T-helper 17 cell (primary cell): ENCODE measurements at regions not wholly inside any gene's neighbourhood (a gene's known extent, or its start where the extent isn't known, plus 50 kb on each side); places are given as distances from the start of the nearest gene placed in this dataset.
"Not testable (repeated sequence)": the region's sequence is repeated elsewhere in the genome, so short reads cannot be mapped to it uniquely, and the experiment has no call there.

Experiments
- ATAC-seq: fragments of 150-1000 bp; cut with Tn5 transposase; 2 replicates; pipeline ENCODE4 v1.10.0; 2021; ENCODE audit warnings: mild to moderate bottlenecking, moderate library complexity
- DNase-seq, 3 donors: peaks; one replicate each; pipeline versions ENCODE4 v3.0.0 to v3.0.0-alpha.2; 2020 to 2021
- H3K9me3 ChIP-seq: one replicate; pipeline ENCODE4 v1.7.0; 2013; ENCODE audit warnings: low read length, mild to moderate bottlenecking; ENCODE audit not compliant: control insufficient read depth, poor library complexity, severe bottlenecking
- H3K27ac Mint-ChIP-seq: one replicate; pipeline ENCODE4 v1.8.0; 2022; ENCODE audit warnings: mild to moderate bottlenecking, moderate library complexity, mixed read lengths
- H3K27me3 Mint-ChIP-seq: one replicate; pipeline ENCODE4 v1.8.0; 2022; ENCODE audit warnings: mixed read lengths
- H3K36me3 Mint-ChIP-seq: one replicate; pipeline ENCODE4 v1.8.0; 2022; ENCODE audit warnings: low read depth, mixed read lengths
- H3K4me1 Mint-ChIP-seq: one replicate; pipeline ENCODE4 v1.8.0; 2022; ENCODE audit warnings: mild to moderate bottlenecking, mixed read lengths
- H3K4me3 Mint-ChIP-seq: one replicate; pipeline ENCODE4 v1.8.0; 2022; ENCODE audit warnings: mild to moderate bottlenecking, moderate library complexity, mixed read lengths

DNA sequence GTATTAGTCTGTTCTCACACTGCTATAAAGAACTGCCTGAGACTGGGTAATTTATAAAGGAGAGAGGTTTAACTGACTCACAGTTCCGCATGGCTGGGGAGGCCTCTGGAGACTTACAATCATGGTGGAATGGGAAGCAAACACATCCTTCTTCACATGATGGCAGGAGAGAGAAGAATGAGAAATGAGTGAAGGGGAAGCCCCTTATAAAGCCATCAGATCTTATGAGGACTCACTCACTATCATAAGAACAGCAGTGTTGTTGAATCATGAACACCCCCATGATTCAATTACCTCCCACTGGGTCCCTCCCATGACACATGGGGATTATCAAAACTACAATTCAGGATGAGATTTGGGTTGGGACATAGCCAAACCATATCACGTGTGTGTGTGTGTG is 1764.4 kb upstream of the SEL1L start:
- H3K4me1 Mint-ChIP-seq = not testable (repeated sequence)

DNA sequence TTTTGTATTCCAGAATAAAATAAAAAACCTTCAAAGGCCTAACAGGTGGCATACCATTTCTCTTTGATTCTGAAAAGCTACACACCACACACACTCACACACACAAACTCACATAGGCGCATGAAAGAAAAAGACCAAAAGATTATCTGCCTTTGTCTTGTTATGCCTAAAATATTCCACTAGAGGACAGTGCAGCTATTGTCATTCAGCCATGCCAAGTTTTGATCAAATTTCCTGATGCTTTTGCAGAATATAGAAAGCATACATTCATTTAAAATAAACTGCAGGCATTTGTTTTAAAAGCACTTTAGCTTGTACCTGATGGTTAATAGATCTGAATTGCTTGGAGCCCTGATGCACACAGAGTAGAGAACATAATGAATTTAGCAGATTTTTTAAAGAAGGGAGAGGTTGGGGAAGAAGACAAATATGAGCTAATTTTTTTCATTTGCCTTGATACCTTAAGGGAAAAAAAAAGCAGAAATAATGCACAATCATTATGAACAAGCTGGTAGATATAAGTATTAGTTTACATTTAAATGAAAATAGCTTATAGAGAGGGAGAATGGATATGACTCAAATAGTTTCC is 1766.9 kb upstream of the SEL1L start:
- no peak overlapping the region for H3K4me3 Mint-ChIP-seq
- H3K27ac Mint-ChIP-seq = no peak overlapping the region
- ATAC-seq (no peak), DNase-seq (no peak)
- H3K4me1 Mint-ChIP-seq = no peaks in the 10 kb centered on the region
- H3K36me3 Mint-ChIP-seq = no peaks in the 10 kb centered on the region
- H3K27me3 Mint-ChIP-seq = no peaks in the 10 kb centered on the region
- H3K9me3 ChIP-seq = no peaks in the 10 kb centered on the region

More for the DNA sequence above, 1764.4 kb upstream of the SEL1L start:
- not testable (repeated sequence) for H3K27ac Mint-ChIP-seq, H3K27me3 Mint-ChIP-seq, ATAC-seq, H3K9me3 ChIP-seq, H3K36me3 Mint-ChIP-seq, H3K4me3 Mint-ChIP-seq, DNase-seq

DNA sequence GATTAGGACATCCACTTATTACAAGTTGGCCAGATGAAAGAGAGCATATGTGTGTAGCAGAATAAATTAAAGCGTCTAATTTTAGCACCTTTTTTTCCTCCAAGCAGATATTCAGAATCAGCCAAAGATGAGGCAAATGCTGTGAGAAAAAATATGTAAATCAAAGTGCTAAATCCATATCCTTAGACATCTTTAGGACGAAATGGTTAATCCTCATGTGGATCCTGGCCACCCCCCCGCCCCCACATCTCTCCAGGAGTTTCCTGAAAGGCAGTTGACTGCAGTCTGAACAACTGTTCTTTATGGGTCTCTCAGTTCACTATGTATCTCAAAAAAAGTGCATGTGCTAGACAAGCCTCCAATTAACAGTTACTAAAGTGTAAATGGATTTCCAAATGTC is 1768.1 kb upstream of the SEL1L start:
- no peak overlapping the region for H3K27ac Mint-ChIP-seq
- DNase-seq (no peak), ATAC-seq (no peak)
- H3K4me3 Mint-ChIP-seq = no peak overlapping the region
- H3K36me3 Mint-ChIP-seq = no peaks in the 10 kb centered on the region
- H3K27me3 Mint-ChIP-seq = no peaks in the 10 kb centered on the region
- no peaks in the 10 kb centered on the region for H3K9me3 ChIP-seq
- no peaks in the 10 kb centered on the region for H3K4me1 Mint-ChIP-seq

DNA sequence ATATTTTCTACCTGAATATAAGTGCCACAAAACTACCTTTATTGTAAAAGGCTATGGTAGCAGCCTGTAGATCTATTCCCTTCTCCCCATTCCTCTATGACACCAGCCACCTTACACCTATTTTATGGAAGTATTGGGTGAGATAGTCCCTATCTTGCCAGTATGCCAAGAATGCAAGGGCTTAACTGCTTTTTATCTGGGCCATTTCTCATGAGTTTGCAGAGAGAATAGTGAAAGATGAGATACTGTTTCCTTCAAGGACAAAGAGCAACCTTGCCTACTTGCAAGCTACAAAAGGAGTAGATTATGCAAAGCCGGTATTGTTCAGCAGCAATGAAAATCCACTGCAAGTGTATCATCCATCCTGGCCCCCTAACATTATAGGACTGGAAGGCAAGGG is 1775.6 kb upstream of the SEL1L start:
- no peak for ATAC-seq
- H3K4me1 Mint-ChIP-seq = no peaks in the 10 kb centered on the region
- no peaks in the 10 kb centered on the region for H3K9me3 ChIP-seq
- no peak for DNase-seq
- H3K27ac Mint-ChIP-seq = no peak overlapping the region
- H3K27me3 Mint-ChIP-seq = no peaks in the 10 kb centered on the region
- no peaks in the 10 kb centered on the region for H3K36me3 Mint-ChIP-seq
- no peak overlapping the region for H3K4me3 Mint-ChIP-seq

DNA sequence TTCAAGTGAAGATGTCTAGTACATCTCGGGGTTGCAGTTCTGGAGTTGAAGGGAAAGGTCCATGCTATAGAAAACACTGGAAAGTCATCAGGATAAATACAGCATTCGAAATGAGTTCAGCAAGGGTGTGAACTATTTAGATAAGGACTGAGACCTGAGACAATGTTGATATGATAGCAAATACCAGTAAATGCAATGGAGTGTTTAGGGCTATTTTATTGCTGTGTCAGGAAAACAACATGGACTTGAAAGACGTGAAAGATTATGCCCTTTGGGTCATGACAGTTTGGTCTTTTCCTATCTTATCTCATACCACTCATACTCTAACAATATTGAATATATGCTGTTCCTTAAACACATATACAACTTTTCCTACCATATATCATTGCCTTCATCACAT is 1776.2 kb upstream of the SEL1L start:
- ATAC-seq (no peak), DNase-seq (no peak)
- H3K4me1 Mint-ChIP-seq = no peaks in the 10 kb centered on the region
- H3K9me3 ChIP-seq = no peaks in the 10 kb centered on the region
- no peak overlapping the region for H3K27ac Mint-ChIP-seq
- no peaks in the 10 kb centered on the region for H3K27me3 Mint-ChIP-seq
- no peaks in the 10 kb centered on the region for H3K36me3 Mint-ChIP-seq
- no peak overlapping the region for H3K4me3 Mint-ChIP-seq

DNA sequence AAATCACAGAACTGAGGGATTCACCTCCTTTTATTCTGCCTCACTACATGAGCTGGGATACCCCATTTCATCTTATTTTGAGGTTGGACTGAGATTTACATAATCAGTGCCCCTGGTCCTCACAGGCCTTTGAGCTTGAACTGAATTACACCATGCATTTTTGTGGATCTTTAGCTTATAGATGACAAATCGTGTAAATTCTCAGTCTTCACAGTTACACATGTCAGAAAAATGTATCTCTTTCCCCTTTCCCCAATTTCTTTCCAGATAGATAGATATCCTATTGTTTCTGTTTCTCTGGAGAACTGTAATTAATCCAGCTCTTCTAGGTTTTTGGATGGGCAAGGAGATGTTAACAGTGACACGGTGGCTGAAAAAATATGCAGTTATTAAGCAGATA is 1778.9 kb upstream of the SEL1L start:
- no peaks in the 10 kb centered on the region for H3K36me3 Mint-ChIP-seq
- no peaks in the 10 kb centered on the region for H3K9me3 ChIP-seq
- ATAC-seq = no peak
- no peak overlapping the region for H3K27ac Mint-ChIP-seq
- DNase-seq = no peak
- H3K4me3 Mint-ChIP-seq = no peak overlapping the region
- no peaks in the 10 kb centered on the region for H3K27me3 Mint-ChIP-seq
- no peaks in the 10 kb centered on the region for H3K4me1 Mint-ChIP-seq

DNA sequence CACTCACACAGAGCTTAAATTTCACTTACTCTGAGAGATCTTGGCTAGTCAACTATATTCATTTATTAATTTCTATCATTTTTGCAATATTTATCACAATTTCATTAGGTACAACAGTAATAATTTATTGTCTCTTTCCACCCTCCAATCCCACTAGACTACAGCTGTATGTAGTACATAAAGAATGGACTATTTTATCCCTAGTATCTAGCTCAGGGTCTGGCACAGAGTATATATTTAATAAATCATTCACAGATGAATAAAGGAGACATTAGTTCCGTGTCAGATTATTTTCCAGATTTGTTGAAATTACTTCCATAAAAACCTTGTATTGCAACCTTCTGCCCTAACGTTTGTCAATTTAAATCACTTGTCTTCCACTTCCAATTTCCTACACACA is 1781.1 kb upstream of the SEL1L start:
- no peaks in the 10 kb centered on the region for H3K36me3 Mint-ChIP-seq
- no peaks in the 10 kb centered on the region for H3K27me3 Mint-ChIP-seq
- H3K4me3 Mint-ChIP-seq = no peak overlapping the region
- DNase-seq = no peak
- no peak overlapping the region for H3K27ac Mint-ChIP-seq
- no peak for ATAC-seq
- H3K9me3 ChIP-seq = no peaks in the 10 kb centered on the region
- no peaks in the 10 kb centered on the region for H3K4me1 Mint-ChIP-seq

DNA sequence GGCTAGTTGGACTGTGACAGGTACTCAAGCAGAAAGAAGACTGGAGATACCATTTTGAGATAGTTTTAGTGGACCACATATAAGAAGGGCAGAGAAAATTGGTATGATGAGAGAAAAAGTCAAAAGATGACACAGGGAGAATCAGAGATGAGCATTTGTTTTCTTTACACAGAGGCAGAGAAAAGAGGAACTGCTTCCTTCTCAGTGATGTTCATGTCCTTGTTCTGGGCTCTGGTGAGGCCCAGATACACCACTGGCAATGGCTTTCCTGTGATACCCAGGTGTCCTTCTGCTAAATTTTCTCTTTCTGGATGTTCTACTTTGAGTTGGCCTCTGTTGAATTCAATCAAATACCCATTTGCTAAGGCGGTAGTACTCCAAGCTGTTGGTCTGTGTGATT is 1782.7 kb upstream of the SEL1L start:
- no peaks in the 10 kb centered on the region for H3K4me1 Mint-ChIP-seq
- H3K27me3 Mint-ChIP-seq = no peaks in the 10 kb centered on the region
- no peak overlapping the region for H3K27ac Mint-ChIP-seq
- H3K9me3 ChIP-seq = no peaks in the 10 kb centered on the region
- H3K36me3 Mint-ChIP-seq = no peaks in the 10 kb centered on the region
- H3K4me3 Mint-ChIP-seq = no peak overlapping the region
- no peak for DNase-seq
- no peak for ATAC-seq

DNA sequence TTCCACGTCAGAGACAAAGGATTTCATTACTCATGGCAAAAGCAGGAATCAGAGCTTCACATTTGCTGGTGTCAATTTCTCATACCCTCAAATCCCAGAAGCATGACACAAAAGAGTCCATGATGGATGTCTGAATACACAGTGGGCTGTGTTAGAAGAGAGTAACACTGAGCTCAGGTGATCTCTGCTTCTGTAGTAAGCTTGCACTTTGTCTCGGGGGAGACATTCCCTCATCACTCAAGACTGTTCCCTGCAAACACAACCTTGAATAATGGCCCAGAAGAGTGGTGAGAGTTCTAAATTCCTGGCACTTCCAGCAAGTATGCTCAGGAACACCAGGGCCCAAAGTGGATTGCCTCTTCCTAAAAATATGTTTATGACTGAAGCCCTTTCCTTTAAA is 1787.2 kb upstream of the SEL1L start:
- ATAC-seq (no peak), DNase-seq (no peak)
- Mint-ChIP-seq H3K36me3 (no peaks in the 10 kb centered on the region), H3K27me3 (no peaks in the 10 kb centered on the region), H3K4me1 (no peaks in the 10 kb centered on the region), H3K4me3 (no peak overlapping the region), H3K27ac (no peak overlapping the region)
- no peaks in the 10 kb centered on the region for H3K9me3 ChIP-seq

DNA sequence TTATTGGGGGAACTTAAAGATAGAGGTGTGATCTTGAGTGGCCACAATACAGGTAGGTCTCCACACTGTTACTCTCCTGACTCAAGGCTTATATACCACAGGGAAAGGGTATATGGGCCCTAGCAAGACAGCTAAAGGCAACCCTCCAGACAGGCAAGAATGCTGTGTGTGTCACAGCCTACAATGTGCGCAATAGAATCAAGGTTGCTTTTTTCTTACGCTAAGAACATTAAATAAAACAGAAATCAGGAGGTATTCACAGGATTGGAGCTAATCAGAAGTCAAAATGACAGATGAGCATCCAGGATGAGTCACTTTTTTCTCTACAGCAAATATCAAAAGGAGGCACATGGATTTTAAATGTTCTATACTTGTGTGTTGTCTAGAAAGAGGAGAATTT is 1797.9 kb upstream of the SEL1L start:
- ATAC-seq = no peak
- H3K9me3 ChIP-seq = no peaks in the 10 kb centered on the region
- no peak for DNase-seq
- no peaks in the 10 kb centered on the region for H3K4me1 Mint-ChIP-seq
- no peak overlapping the region for H3K4me3 Mint-ChIP-seq
- H3K27ac Mint-ChIP-seq = no peak overlapping the region
- no peaks in the 10 kb centered on the region for H3K27me3 Mint-ChIP-seq
- H3K36me3 Mint-ChIP-seq = no peaks in the 10 kb centered on the region

DNA sequence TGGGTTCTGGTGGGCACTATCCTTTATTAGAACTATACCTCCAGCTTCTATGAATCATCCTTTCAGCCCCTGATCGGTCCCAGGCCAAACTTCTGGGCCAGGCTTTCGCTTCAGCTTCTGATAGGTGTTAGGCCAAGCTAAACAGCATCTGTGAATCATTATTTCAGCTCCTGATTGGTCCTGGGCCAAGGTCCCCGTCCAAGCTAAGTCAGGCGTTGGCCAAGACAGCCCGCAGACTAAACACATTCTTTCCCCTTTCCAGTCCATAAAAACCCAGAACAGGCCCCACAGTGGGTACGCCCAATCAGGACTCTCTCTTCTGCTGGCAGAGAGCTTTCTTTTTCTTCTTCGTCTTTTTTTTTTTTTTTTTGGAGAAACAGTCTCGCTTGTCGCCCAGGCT is 1808.9 kb upstream of the SEL1L start:
- no peaks in the 10 kb centered on the region for H3K9me3 ChIP-seq
- no peaks in the 10 kb centered on the region for H3K4me1 Mint-ChIP-seq
- DNase-seq (no peak), ATAC-seq (no peak)
- H3K27me3 Mint-ChIP-seq = no peaks in the 10 kb centered on the region
- no peak overlapping the region for H3K4me3 Mint-ChIP-seq
- H3K36me3 Mint-ChIP-seq = no peaks in the 10 kb centered on the region
- H3K27ac Mint-ChIP-seq = no peak overlapping the region

DNA sequence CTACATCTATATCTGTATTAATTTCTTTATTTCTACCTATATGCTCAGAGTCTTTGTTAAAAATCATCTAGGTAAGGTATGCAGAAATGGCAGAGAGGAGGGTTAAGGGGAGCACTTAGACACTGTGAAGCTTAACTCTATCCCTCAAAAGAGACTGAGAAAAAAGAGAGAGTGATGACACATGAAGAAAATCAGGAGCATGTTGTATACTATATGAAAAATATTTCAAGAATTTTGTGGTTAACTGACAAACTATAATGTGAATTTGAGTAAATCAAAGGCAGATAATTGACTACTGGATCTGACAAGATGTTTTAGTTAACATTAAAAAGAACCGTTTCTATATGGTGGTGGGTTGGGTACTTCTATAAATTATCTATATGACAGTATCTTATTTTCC is 1814.2 kb upstream of the SEL1L start:
- H3K27me3 Mint-ChIP-seq = no peaks in the 10 kb centered on the region
- no peak overlapping the region for H3K4me3 Mint-ChIP-seq
- H3K4me1 Mint-ChIP-seq = no peaks in the 10 kb centered on the region
- no peak overlapping the region for H3K27ac Mint-ChIP-seq
- ATAC-seq (no peak), DNase-seq (no peak)
- H3K9me3 ChIP-seq = no peaks in the 10 kb centered on the region
- H3K36me3 Mint-ChIP-seq = no peaks in the 10 kb centered on the region

DNA sequence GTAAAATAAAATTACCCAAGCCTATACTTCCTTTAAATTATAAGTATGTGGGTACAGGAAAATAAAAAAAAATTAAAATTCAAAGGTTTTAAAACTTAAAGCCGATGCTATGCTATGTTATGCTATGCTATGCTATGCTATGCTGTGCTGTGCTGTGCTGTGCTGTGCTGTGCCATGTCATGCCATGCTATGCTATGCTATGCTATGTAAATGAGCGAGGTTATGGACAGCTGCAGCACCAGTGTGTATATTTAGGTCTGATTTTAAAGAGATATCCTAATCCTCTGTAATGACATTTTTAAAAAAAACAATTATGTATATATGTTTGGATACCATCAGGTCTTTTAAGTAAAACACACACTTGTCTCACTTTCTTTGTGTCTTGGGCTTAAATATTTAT is 1822.0 kb upstream of the SEL1L start:
- Mint-ChIP-seq H3K27ac (no peak overlapping the region), H3K36me3 (no peaks in the 10 kb centered on the region), H3K4me3 (no peak overlapping the region), H3K27me3 (no peaks in the 10 kb centered on the region), H3K4me1 (no peaks in the 10 kb centered on the region)
- ATAC-seq = no peak
- DNase-seq = no peak
- peaks cover 3% of the 10 kb centered on the region for H3K9me3 ChIP-seq

DNA sequence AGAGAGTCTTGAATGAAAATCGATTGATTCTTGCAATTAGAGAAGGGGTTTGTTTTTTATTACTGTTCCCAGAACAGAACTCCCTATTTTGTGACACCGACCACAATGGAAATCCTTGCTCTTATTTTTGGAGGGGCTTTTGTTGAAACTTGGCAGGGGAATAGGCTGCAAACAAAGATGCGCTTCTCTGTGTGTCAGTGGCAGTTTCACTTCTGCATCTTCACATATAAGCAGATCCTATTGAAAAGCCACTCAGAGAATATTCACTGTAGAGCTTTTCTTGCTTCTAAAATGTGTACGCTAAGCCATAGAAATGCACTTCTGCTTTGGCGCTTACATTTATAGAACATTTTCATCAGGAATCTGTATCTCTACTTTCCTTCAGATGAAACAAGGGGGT is 1822.4 kb upstream of the SEL1L start:
- no peaks in the 10 kb centered on the region for H3K27me3 Mint-ChIP-seq

DNA sequence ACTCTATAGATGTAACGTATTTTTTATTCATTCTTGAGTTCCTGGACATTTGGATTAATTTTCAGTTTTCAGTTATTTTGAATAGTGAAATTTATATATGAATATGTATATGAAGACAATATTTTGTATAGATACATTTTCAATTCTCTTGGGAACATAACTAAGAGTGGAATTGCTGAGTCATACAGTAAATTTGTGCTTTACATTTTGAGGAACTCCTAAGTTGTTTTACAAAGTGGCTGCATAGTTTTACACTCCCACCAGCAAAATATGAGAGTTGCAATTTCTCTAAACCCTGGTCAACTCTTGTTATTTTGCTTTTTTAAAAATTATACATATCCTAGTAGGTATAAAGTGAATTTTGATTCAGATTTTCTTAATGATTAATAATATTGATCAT is 1838.6 kb upstream of the SEL1L start:
- no peak for DNase-seq
- no peak overlapping the region for H3K27ac Mint-ChIP-seq
- H3K9me3 ChIP-seq = no peaks in the 10 kb centered on the region
- no peak overlapping the region for H3K4me3 Mint-ChIP-seq
- H3K4me1 Mint-ChIP-seq = no peaks in the 10 kb centered on the region
- no peak for ATAC-seq
- no peaks in the 10 kb centered on the region for H3K36me3 Mint-ChIP-seq
- H3K27me3 Mint-ChIP-seq = no peaks in the 10 kb centered on the region

More for the DNA sequence above, 1822.4 kb upstream of the SEL1L start:
- DNase-seq = no peak
- no peak for ATAC-seq
- H3K36me3 Mint-ChIP-seq = no peaks in the 10 kb centered on the region
- no peak overlapping the region for H3K4me3 Mint-ChIP-seq
- H3K4me1 Mint-ChIP-seq = no peaks in the 10 kb centered on the region
- no peak overlapping the region for H3K27ac Mint-ChIP-seq
- peaks cover 3% of the 10 kb centered on the region for H3K9me3 ChIP-seq
